Esophagus squamous epithelium (tissue), 4 donors: ENCODE measurements at regions not wholly inside any gene's neighbourhood (a gene's known extent, or its start where the extent isn't known, plus 50 kb on each side); places are given as distances from the start of the nearest gene placed in this dataset.

Source experiments
- CTCF ChIP-seq, 6 experiments: fragments of 450-650 bp in 4 of 6; fragments of 200-600 bp in 2 of 6; sonication (generic) in 2 of 6; IDR thresholded peaks; one replicate each; pipeline ENCODE4 v1.5.1; 2016 to 2019; ENCODE audit warnings: antibody characterized with exemption in 6 of 6, mild to moderate bottlenecking in 4 of 6, moderate library complexity in 4 of 6
- POLR2A ChIP-seq, 4 donors: fragments of 450-650 bp; IDR thresholded peaks; one replicate each; pipeline ENCODE4 v1.6.1; 2017; ENCODE audit warnings: antibody characterized with exemption in 4 of 4, mild to moderate bottlenecking in 4 of 4, moderate library complexity in 3 of 4

- TF ChIP-seq CTCF (IDR thresholded peaks at IDR 0.05) (no peak), POLR2A (IDR thresholded peaks at IDR 0.05) (no peak)
Observed at GRCh38 chr3:181888234-181888633, 176.5 kb downstream of the SOX2 start.
